Thyroid gland (tissue), 4 donors: ENCODE measurements at regions not wholly inside any gene's neighbourhood (a gene's known extent, or its start where the extent isn't known, plus 50 kb on each side); places are given as distances from the start of the nearest gene placed in this dataset.

Experiments
- CTCF ChIP-seq, 6 experiments: fragments of 200-600 bp in 3 of 6; fragments of 450-650 bp in 3 of 6; sonication (generic) in 3 of 6; IDR thresholded peaks; one replicate each; pipeline ENCODE4 v1.5.1; 2016 to 2019; ENCODE audit warnings: antibody characterized with exemption in 6 of 6, mild to moderate bottlenecking in 2 of 6, inconsistent platforms in 1 of 6, moderate library complexity in 1 of 6
- POLR2A ChIP-seq, 2 donors: fragments of 450-650 bp; IDR thresholded peaks; one replicate each; pipeline ENCODE4 v1.6.1; 2017; ENCODE audit warnings: antibody characterized with exemption in 2 of 2, mild to moderate bottlenecking in 2 of 2, moderate library complexity in 1 of 2

GRCh38 chr21:15353546-15353945, 288.7 kb upstream of the NRIP1 start:
- TF ChIP-seq CTCF (IDR thresholded peaks at IDR 0.05) (no peak), POLR2A (IDR thresholded peaks at IDR 0.05) (no peak)
